Gastrocnemius medialis (tissue), 4 donors: ENCODE measurements at regions not wholly inside any gene's neighbourhood (a gene's known extent, or its start where the extent isn't known, plus 50 kb on each side); places are given as distances from the start of the nearest gene placed in this dataset.

Source experiments
- CTCF ChIP-seq, 5 experiments: fragments of 450-650 bp in 3 of 5; fragments of 200-600 bp in 2 of 5; sonication (generic) in 2 of 5; IDR thresholded peaks in 4 of 5; conservative IDR thresholded peaks in 1 of 5; 1 replicate in 4 of 5; 2 replicates in 1 of 5; pipeline ENCODE4 v1.5.1; 2016 to 2019; ENCODE audit warnings: antibody characterized with exemption in 5 of 5, mild to moderate bottlenecking in 3 of 5, moderate library complexity in 3 of 5
- POLR2A ChIP-seq, 2 donors: fragments of 450-650 bp; IDR thresholded peaks; one replicate each; pipeline ENCODE4 v1.6.1; 2017; ENCODE audit warnings: antibody characterized with exemption in 2 of 2, mild to moderate bottlenecking in 2 of 2, moderate library complexity in 2 of 2

- TF ChIP-seq CTCF (IDR thresholded peaks at IDR 0.05 in 4 of 5, conservative IDR thresholded peaks at IDR 0.05 in 1 of 5) (no peak), POLR2A (IDR thresholded peaks at IDR 0.05) (no peak)
These were observed 659.2 kb upstream of the SOX9 start for GRCh38 chr17:71461498-71462169.
